ENCODE measurements at regions not wholly inside any gene's neighbourhood (a gene's known extent, or its start where the extent isn't known, plus 50 kb on each side); places are given as distances from the start of the nearest gene placed in this dataset.
"Not testable (repeated sequence)": the region's sequence is repeated elsewhere in the genome, so short reads cannot be mapped to it uniquely, and the experiment has no call there.

DNA sequence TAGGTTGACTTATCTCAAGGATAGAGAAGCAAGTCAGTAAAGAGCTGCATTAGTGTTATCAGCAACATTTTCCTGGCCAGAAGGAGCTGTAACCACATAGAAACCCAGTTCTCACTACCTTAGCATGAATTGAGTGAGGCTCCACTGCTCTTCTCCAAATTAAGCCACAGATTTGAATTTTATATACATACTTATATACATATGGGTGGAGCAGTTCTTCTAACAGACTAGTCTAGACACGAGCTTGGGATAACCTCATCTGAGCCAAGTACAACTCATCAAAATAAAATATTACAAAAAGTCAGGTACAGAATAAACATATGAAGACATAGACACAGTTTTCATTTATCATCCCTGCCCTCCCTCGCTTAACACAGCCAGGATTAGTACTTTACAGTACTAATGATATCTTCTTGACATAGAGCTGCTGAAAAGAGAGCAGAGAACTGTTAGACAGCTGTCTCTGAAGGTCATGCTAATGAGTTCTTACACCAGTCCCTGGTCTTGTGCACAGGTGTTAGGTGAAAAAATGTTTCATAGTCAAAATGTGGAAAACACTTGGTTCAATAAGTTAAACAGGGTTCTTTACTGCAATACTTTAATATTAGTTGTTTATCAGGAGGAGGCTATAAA, 147.4 kb upstream of the HTR1E start:
- TF ChIP-seq, protein P1, sequence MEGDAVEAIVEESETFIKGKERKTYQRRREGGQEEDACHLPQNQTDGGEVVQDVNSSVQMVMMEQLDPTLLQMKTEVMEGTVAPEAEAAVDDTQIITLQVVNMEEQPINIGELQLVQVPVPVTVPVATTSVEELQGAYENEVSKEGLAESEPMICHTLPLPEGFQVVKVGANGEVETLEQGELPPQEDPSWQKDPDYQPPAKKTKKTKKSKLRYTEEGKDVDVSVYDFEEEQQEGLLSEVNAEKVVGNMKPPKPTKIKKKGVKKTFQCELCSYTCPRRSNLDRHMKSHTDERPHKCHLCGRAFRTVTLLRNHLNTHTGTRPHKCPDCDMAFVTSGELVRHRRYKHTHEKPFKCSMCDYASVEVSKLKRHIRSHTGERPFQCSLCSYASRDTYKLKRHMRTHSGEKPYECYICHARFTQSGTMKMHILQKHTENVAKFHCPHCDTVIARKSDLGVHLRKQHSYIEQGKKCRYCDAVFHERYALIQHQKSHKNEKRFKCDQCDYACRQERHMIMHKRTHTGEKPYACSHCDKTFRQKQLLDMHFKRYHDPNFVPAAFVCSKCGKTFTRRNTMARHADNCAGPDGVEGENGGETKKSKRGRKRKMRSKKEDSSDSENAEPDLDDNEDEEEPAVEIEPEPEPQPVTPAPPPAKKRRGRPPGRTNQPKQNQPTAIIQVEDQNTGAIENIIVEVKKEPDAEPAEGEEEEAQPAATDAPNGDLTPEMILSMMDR (IDR thresholded peaks at IDR 0.05), result no peak
- ATAC-seq, result no peak
- Histone ChIP-seq H3K4me1 (no peaks in the 10 kb centered on the region), H3K27me3 (no peaks in the 10 kb centered on the region), H3K36me3 (no peaks in the 10 kb centered on the region), H3K9me3 (no peaks in the 10 kb centered on the region), H3K4me3 (no peak overlapping the region), H3K27ac (no peak overlapping the region)
- intact Hi-C loops (cut with DNase I), result no loop called here
- no peak for FAIRE-seq
- DNase-seq, result no peak
- WGBS, 2 donors, result 46 to 59% methylated on average over 2 of the region's 2 CpGs

- TF ChIP-seq, protein P1 (IDR thresholded peaks at IDR 0.05), result no peak
- H3K27me3 ChIP-seq, result no peaks in the 10 kb centered on the region
- H3K9me3 ChIP-seq, result no peaks in the 10 kb centered on the region
- intact Hi-C loops (cut with DNase I), result no loop called here
- no peak for DNase-seq
- H3K27ac ChIP-seq, result no peak overlapping the region
- no peak for ATAC-seq
- no peak overlapping the region for H3K4me3 ChIP-seq
- H3K36me3 ChIP-seq, result no peaks in the 10 kb centered on the region
- no peaks in the 10 kb centered on the region for H3K4me1 ChIP-seq
- FAIRE-seq, result no peak
Measured at GRCh38 chr6:86782328-86782727, 155.0 kb upstream of the HTR1E start.

GRCh38 chr6:86780923-86781322, 156.4 kb upstream of the HTR1E start:
- ATAC-seq, result no peak
- intact Hi-C loops (cut with DNase I), result no loop called here
- Histone ChIP-seq H3K27me3 (no peaks in the 10 kb centered on the region), H3K4me3 (no peak overlapping the region), H3K27ac (no peak overlapping the region), H3K36me3 (no peaks in the 10 kb centered on the region), H3K4me1 (no peaks in the 10 kb centered on the region), H3K9me3 (no peaks in the 10 kb centered on the region)
- TF ChIP-seq, protein P1 (IDR thresholded peaks at IDR 0.05), result no peak
- FAIRE-seq, result no peak
- WGBS, 2 donors, result 76 to 91% methylated on average over 2 of the region's 2 CpGs
- no peak for DNase-seq

- H3K36me3 ChIP-seq, result no peaks in the 10 kb centered on the region
- intact Hi-C loops (cut with DNase I), result no loop called here
- no peak overlapping the region for H3K27ac ChIP-seq
- H3K4me1 ChIP-seq, result no peaks in the 10 kb centered on the region
- no peaks in the 10 kb centered on the region for H3K27me3 ChIP-seq
- no peaks in the 10 kb centered on the region for H3K9me3 ChIP-seq
- FAIRE-seq (no peak), DNase-seq (no peak), ATAC-seq (no peak)
- no peak overlapping the region for H3K4me3 ChIP-seq
- TF ChIP-seq, protein P1 (IDR thresholded peaks at IDR 0.05), result no peak
Measured at GRCh38 chr6:86775893-86776292, 161.4 kb upstream of the HTR1E start.

GRCh38 chr6:86765211-86765610, 172.1 kb upstream of the HTR1E start:
- 77 to 81% methylated on average over 1 of the region's 1 CpG for WGBS, 2 donors
- no peaks in the 10 kb centered on the region for H3K36me3 ChIP-seq
- no peak overlapping the region for H3K27ac ChIP-seq
- DNase-seq (no peak), FAIRE-seq (no peak), ATAC-seq (no peak)
- TF ChIP-seq, protein P1 (IDR thresholded peaks at IDR 0.05), result no peak
- intact Hi-C loops (cut with DNase I), result no loop called here
- H3K9me3 ChIP-seq, result no peaks in the 10 kb centered on the region
- H3K27me3 ChIP-seq, result no peaks in the 10 kb centered on the region
- H3K4me3 ChIP-seq, result no peak overlapping the region
- H3K4me1 ChIP-seq, result no peaks in the 10 kb centered on the region

GRCh38 chr6:86759953-86760352, 177.4 kb upstream of the HTR1E start:
- H3K27me3 ChIP-seq; H3K36me3 ChIP-seq; H3K27ac ChIP-seq; ATAC-seq; FAIRE-seq; intact Hi-C loops (cut with DNase I); H3K9me3 ChIP-seq; H3K4me1 ChIP-seq; DNase-seq; H3K4me3 ChIP-seq: not testable (repeated sequence)
